ENCODE measurements at regions not wholly inside any gene's neighbourhood (a gene's known extent, or its start where the extent isn't known, plus 50 kb on each side); places are given as distances from the start of the nearest gene placed in this dataset.

- Histone ChIP-seq H3K27me3 (ENCODE audit: control insufficient read depth, insufficient read depth, low read length) (no peaks in the 10 kb centered on the region), H3K36me3 (ENCODE audit: control insufficient read depth, insufficient read depth, low read length) (no peaks in the 10 kb centered on the region), H3K4me3 (ENCODE audit: low read depth, low read length) (no peak overlapping the region)
- no peak for TF ChIP-seq CTCF (IDR thresholded peaks at IDR 0.05; ENCODE audit: insufficient read depth, low read length, poor library complexity, severe bottlenecking)
- no peak for DNase-seq (ENCODE audit: low read depth)
Observed at GRCh38 chr13:33953781-33954180, 135.8 kb downstream of the RFC3 start.

- Histone ChIP-seq H3K36me3 (ENCODE audit: control insufficient read depth, insufficient read depth, low read length) (no peaks in the 10 kb centered on the region), H3K4me3 (ENCODE audit: low read depth, low read length) (no peak overlapping the region), H3K27me3 (ENCODE audit: control insufficient read depth, insufficient read depth, low read length) (no peaks in the 10 kb centered on the region)
- no peak for TF ChIP-seq CTCF (IDR thresholded peaks at IDR 0.05; ENCODE audit: insufficient read depth, low read length, poor library complexity, severe bottlenecking)
- no peak for DNase-seq (ENCODE audit: low read depth)
Observed at GRCh38 chr13:33956346-33956745, 138.4 kb downstream of the RFC3 start.

- Histone ChIP-seq H3K4me3 (ENCODE audit: low read depth, low read length) (no peak overlapping the region), H3K27me3 (ENCODE audit: control insufficient read depth, insufficient read depth, low read length) (no peaks in the 10 kb centered on the region), H3K36me3 (ENCODE audit: control insufficient read depth, insufficient read depth, low read length) (no peaks in the 10 kb centered on the region)
- no peak for DNase-seq (ENCODE audit: low read depth)
- no peak for TF ChIP-seq CTCF (IDR thresholded peaks at IDR 0.05; ENCODE audit: insufficient read depth, low read length, poor library complexity, severe bottlenecking)
Observed at GRCh38 chr13:33957497-33957905, 139.6 kb downstream of the RFC3 start.

GRCh38 chr13:33958964-33959363, 141.0 kb downstream of the RFC3 start:
- TF ChIP-seq CTCF (IDR thresholded peaks at IDR 0.05; ENCODE audit: insufficient read depth, low read length, poor library complexity, severe bottlenecking): no peak
- no peaks in the 10 kb centered on the region for H3K27me3 ChIP-seq (ENCODE audit: control insufficient read depth, insufficient read depth, low read length)
- no peak for DNase-seq (ENCODE audit: low read depth)
- no peak overlapping the region for H3K4me3 ChIP-seq (ENCODE audit: low read depth, low read length)
- H3K36me3 ChIP-seq (ENCODE audit: control insufficient read depth, insufficient read depth, low read length): no peaks in the 10 kb centered on the region

GRCh38 chr13:33963134-33963533, 145.2 kb downstream of the RFC3 start:
- no peak for TF ChIP-seq CTCF (IDR thresholded peaks at IDR 0.05; ENCODE audit: insufficient read depth, low read length, poor library complexity, severe bottlenecking)
- H3K27me3 ChIP-seq (ENCODE audit: control insufficient read depth, insufficient read depth, low read length): no peaks in the 10 kb centered on the region
- H3K4me3 ChIP-seq (ENCODE audit: low read depth, low read length): no peak overlapping the region
- DNase-seq (ENCODE audit: low read depth): no peak
- H3K36me3 ChIP-seq (ENCODE audit: control insufficient read depth, insufficient read depth, low read length): no peaks in the 10 kb centered on the region

GRCh38 chr13:33963895-33964294, 145.9 kb downstream of the RFC3 start:
- Histone ChIP-seq H3K4me3 (ENCODE audit: low read depth, low read length) (no peak overlapping the region), H3K27me3 (ENCODE audit: control insufficient read depth, insufficient read depth, low read length) (no peaks in the 10 kb centered on the region), H3K36me3 (ENCODE audit: control insufficient read depth, insufficient read depth, low read length) (no peaks in the 10 kb centered on the region)
- no peak for TF ChIP-seq CTCF (IDR thresholded peaks at IDR 0.05; ENCODE audit: insufficient read depth, low read length, poor library complexity, severe bottlenecking)
- DNase-seq (ENCODE audit: low read depth): no peak

Measured in kidney epithelial cell (primary cell).